B cell (primary cell): ENCODE measurements at regions not wholly inside any gene's neighbourhood (a gene's known extent, or its start where the extent isn't known, plus 50 kb on each side); places are given as distances from the start of the nearest gene placed in this dataset.

Experiments
- ATAC-seq: fragments of 200-7000 bp; cut with Tn5 transposase; one replicate; pipeline ENCODE4 v1.10.0; 2021; ENCODE audit warnings: low read depth, mild to moderate bottlenecking, moderate number of reproducible peaks, moderate library complexity
- CTCF ChIA-PET: fragments of 350-600 bp; sonication (Branson Sonifier 250); formaldehyde crosslinking; loops from one replicate; lab custom pipeline; 2021; ENCODE audit warnings: antibody characterized with exemption, inconsistent platforms; lab: Charles Lee
- POLR2A ChIA-PET: fragments of 350-600 bp; sonication (Branson Sonifier 250); formaldehyde crosslinking; loops from one replicate; lab custom pipeline; 2021; ENCODE audit warnings: antibody characterized with exemption; lab: Charles Lee
- DNase-seq: peaks from one replicate; pipeline ENCODE4 v3.0.0; 2013
- H2AFZ ChIP-seq: 2 replicates; pipeline ENCODE4 v1.6.1; 2012; ENCODE audit warnings: mild to moderate bottlenecking, low read depth, low read length; ENCODE audit not compliant: insufficient read depth, poor library complexity, severe bottlenecking
- H3K27ac ChIP-seq, 2 donors: 1 replicate in 1 of 2; 2 replicates in 1 of 2; pipeline ENCODE4 v1.5.1; 2012 to 2013; ENCODE audit warnings: low read length in 2 of 2, mild to moderate bottlenecking in 2 of 2, moderate library complexity in 1 of 2
- H3K27me3 ChIP-seq, 4 experiments: fragments of 200-600 bp in 1 of 4; sonication (generic) in 1 of 4; replicated peaks in 1 of 4; 1 replicate in 2 of 4; 2 replicates in 2 of 4; pipeline versions ENCODE4 v1.6.1 to v1.7.0; 2013 to 2016; ENCODE audit warnings: low read length in 3 of 4, mild to moderate bottlenecking in 2 of 4, mixed read lengths in 1 of 4, moderate library complexity in 1 of 4; ENCODE audit not compliant: insufficient read depth in 4 of 4, control insufficient read depth in 3 of 4; ENCODE audit errors: control extremely low read depth in 1 of 4
- H3K36me3 ChIP-seq, 2 experiments: replicated peaks in 1 of 2; 1 replicate in 1 of 2; 2 replicates in 1 of 2; pipeline versions ENCODE4 v1.6.1 to v1.7.1; 2013; ENCODE audit warnings: low read length in 1 of 2; ENCODE audit not compliant: insufficient read depth in 2 of 2, control insufficient read depth in 1 of 2; ENCODE audit errors: control extremely low read depth in 1 of 2, extremely low read depth in 1 of 2
- H3K4me1 ChIP-seq, 2 donors: fragments of 200-600 bp in 1 of 2; sonication (generic) in 1 of 2; 1 replicate in 1 of 2; 2 replicates in 1 of 2; pipeline versions ENCODE4 v1.5.1 to v1.6.1; 2013 to 2017; ENCODE audit warnings: low read length in 2 of 2; ENCODE audit not compliant: control insufficient read depth in 2 of 2, insufficient read depth in 2 of 2
- H3K4me2 ChIP-seq: replicated peaks from 2 replicates; pipeline ENCODE3; 2012; ENCODE audit warnings: mild to moderate bottlenecking, low read depth, low read length; ENCODE audit not compliant: poor library complexity, severe bottlenecking
- H3K4me3 ChIP-seq, 5 experiments: fragments of 200-600 bp in 1 of 5; sonication (generic) in 1 of 5; 1 replicate in 3 of 5; 2 replicates in 2 of 5; pipeline versions ENCODE4 v1.5.1 to v1.7.0; 2011 to 2016; ENCODE audit warnings: low read length in 4 of 5, mild to moderate bottlenecking in 4 of 5, low read depth in 2 of 5, control low read depth in 1 of 5, moderate library complexity in 1 of 5; ENCODE audit not compliant: insufficient read depth in 1 of 5; ENCODE audit errors: control extremely low read depth in 1 of 5, extremely low read depth in 1 of 5
- H3K79me2 ChIP-seq: fragments of 200-600 bp; sonication (generic); one replicate; pipeline ENCODE4 v1.6.0; 2016; ENCODE audit warnings: low read length; ENCODE audit not compliant: control insufficient read depth, insufficient read depth
- H3K9ac ChIP-seq: fragments of 200-600 bp; sonication (generic); 2 replicates; pipeline ENCODE4 v1.6.1; 2017; ENCODE audit warnings: mild to moderate bottlenecking, low read length, moderate library complexity
- H3K9me3 ChIP-seq, 3 donors: one replicate each; pipeline versions ENCODE4 v1.6.1 to v1.7.1; 2013; ENCODE audit warnings: low read length in 2 of 3; ENCODE audit not compliant: control insufficient read depth in 2 of 3, insufficient read depth in 1 of 3; ENCODE audit errors: control extremely low read depth in 1 of 3
- H4K20me1 ChIP-seq: 2 replicates; pipeline ENCODE4 v1.6.0; 2012; ENCODE audit warnings: mild to moderate bottlenecking, low read length; ENCODE audit not compliant: insufficient read depth, control insufficient read depth, poor library complexity, severe bottlenecking
- H3K27ac Mint-ChIP-seq: one replicate; pipeline ENCODE4 v1.8.0; 2021; ENCODE audit warnings: mixed read lengths
- H3K27me3 Mint-ChIP-seq: one replicate; pipeline ENCODE4 v1.8.0; 2021; ENCODE audit warnings: mixed read lengths
- H3K4me1 Mint-ChIP-seq: one replicate; pipeline ENCODE4 v1.8.0; 2021; ENCODE audit warnings: mixed read lengths
- H3K4me3 Mint-ChIP-seq: one replicate; pipeline ENCODE4 v1.8.0; 2021; ENCODE audit warnings: mixed read lengths
- H3K9me3 Mint-ChIP-seq: one replicate; pipeline ENCODE4 v1.8.0; 2022; ENCODE audit warnings: mixed read lengths; ENCODE audit not compliant: insufficient read depth
- EZH2 ChIP-seq: IDR thresholded peaks from 2 replicates; pipeline ENCODE4 v1.6.1; 2012; ENCODE audit warnings: borderline replicate concordance, low read depth, mild to moderate bottlenecking, moderate library complexity, low read length; ENCODE audit not compliant: insufficient read depth, poor library complexity, severe bottlenecking
- WGBS: methylation state at CpG from one replicate; pipeline ENCODE4 v1.1.5; 2013; ENCODE audit warnings: missing lambda C conversion rate; ENCODE audit not compliant: insufficient coverage; 5-methylcytosine and 5-hydroxymethylcytosine counted together
- intact Hi-C: fragments of 100-400 bp; cut with micrococcal nuclease; formaldehyde crosslinking; loops from one replicate; pipeline ENCODE4 v1.10.0; 2022
- TF ChIP-seq, protein P1 (sequence below): fragments of 200-600 bp; IDR thresholded peaks from one replicate; pipeline ENCODE4 v1.8.0; 2022; ENCODE audit warnings: antibody characterized with exemption, mild to moderate bottlenecking

DNA sequence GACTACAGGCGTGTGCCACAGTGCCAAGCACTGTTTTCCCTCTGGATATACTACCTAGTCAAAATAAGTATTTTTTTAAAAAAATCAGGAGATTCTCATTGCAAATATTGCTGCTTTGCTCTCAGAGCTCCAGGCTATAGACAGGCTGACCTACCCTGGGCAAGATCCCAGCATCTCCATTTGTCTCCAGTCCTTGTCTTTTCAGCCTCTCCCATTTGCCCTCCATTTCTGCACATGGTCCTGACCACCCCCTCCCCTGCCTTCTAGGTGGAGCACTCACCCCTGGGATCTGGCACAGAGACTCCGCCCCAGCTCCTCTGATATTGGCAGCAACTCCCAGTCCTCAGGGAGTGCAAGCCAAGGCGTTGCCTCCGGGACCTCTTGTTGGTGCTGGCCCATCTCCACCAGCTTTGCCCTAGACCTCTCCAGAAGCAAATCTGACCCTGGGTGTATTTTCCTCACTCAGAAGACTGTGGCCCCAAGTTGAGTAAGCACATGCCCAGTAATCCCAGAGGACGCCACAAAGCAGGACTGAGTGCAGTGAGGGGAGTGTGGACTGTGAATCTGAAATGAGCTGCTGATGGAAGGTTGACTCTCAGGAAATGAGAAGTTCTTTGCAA, 120.6 kb downstream of the MTPAP start:
- Histone ChIP-seq H3K4me1 (no peaks in the 10 kb centered on the region), H3K4me2 (no peak overlapping the region), H3K27me3 (peaks cover 0 to 2% (median 0%) of the 10 kb centered on the region in 4 experiments), H3K9ac (no peak overlapping the region), H3K79me2 (no peaks in the 10 kb centered on the region), H3K9me3 (no peaks in the 10 kb centered on the region), H3K36me3 (no peaks in the 10 kb centered on the region), H3K27ac (no peak overlapping the region), H2AFZ (no peak overlapping the region), H3K4me3 (no peak overlapping the region), H4K20me1 (no peaks in the 10 kb centered on the region)
- no peaks in the 10 kb centered on the region for H3K9me3 Mint-ChIP-seq
- H3K4me1 Mint-ChIP-seq: no peaks in the 10 kb centered on the region
- TF ChIP-seq, protein P1, sequence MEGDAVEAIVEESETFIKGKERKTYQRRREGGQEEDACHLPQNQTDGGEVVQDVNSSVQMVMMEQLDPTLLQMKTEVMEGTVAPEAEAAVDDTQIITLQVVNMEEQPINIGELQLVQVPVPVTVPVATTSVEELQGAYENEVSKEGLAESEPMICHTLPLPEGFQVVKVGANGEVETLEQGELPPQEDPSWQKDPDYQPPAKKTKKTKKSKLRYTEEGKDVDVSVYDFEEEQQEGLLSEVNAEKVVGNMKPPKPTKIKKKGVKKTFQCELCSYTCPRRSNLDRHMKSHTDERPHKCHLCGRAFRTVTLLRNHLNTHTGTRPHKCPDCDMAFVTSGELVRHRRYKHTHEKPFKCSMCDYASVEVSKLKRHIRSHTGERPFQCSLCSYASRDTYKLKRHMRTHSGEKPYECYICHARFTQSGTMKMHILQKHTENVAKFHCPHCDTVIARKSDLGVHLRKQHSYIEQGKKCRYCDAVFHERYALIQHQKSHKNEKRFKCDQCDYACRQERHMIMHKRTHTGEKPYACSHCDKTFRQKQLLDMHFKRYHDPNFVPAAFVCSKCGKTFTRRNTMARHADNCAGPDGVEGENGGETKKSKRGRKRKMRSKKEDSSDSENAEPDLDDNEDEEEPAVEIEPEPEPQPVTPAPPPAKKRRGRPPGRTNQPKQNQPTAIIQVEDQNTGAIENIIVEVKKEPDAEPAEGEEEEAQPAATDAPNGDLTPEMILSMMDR: no peak
- no peak for TF ChIP-seq EZH2
- intact Hi-C loops: no loop called here
- 98% methylated on average over 4 of the region's 5 CpGs for WGBS
- ATAC-seq (no peak), DNase-seq (no peak)
- ChIA-PET POLR2A (no interaction called here), CTCF (no interaction called here)
- peaks cover 9% of the 10 kb centered on the region for H3K27me3 Mint-ChIP-seq
- H3K27ac Mint-ChIP-seq: no peak overlapping the region
- no peak overlapping the region for H3K4me3 Mint-ChIP-seq

DNA sequence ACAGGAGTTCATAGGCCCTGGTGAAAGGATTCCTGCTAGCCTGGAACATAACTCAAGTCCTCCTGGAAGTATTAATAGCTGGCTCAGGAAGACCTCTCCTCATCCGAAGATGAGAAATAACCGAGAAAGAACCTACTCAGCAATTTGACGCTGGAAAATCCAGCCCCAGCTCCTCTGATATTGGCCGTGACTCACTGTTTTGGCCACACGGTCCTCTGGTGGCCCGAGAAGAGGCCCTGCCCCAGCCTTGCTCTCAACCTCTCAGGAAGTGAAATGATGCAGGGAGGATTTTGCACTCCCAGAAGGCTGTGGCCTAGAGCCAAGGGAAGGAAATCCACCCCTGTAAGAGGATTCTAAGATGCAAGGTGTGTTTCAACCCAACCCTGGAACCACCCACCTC, 121.6 kb downstream of the MTPAP start:
- WGBS: 89% methylated on average over 5 of the region's 6 CpGs
- H3K9ac ChIP-seq: no peak overlapping the region
- no peaks in the 10 kb centered on the region for H3K36me3 ChIP-seq
- no peak overlapping the region for H3K27ac Mint-ChIP-seq
- H4K20me1 ChIP-seq: no peaks in the 10 kb centered on the region
- H3K4me1 Mint-ChIP-seq: no peaks in the 10 kb centered on the region
- H3K27me3 Mint-ChIP-seq: peaks cover 11% of the 10 kb centered on the region
- no peaks in the 10 kb centered on the region for H3K9me3 ChIP-seq
- TF ChIP-seq, protein P1: no peak
- TF ChIP-seq EZH2: no peak
- no peak overlapping the region for H3K4me2 ChIP-seq
- peaks cover 0 to 2% (median 0%) of the 10 kb centered on the region in 4 experiments for H3K27me3 ChIP-seq
- intact Hi-C loops: no loop called here
- H2AFZ ChIP-seq: no peak overlapping the region
- no peak overlapping the region for H3K4me3 Mint-ChIP-seq
- no peaks in the 10 kb centered on the region for H3K9me3 Mint-ChIP-seq
- H3K27ac ChIP-seq: no peak overlapping the region
- DNase-seq: no peak
- H3K79me2 ChIP-seq: no peaks in the 10 kb centered on the region
- H3K4me3 ChIP-seq: no peak overlapping the region
- no peak for ATAC-seq
- POLR2A ChIA-PET: no interaction called here
- CTCF ChIA-PET: no interaction called here
- no peaks in the 10 kb centered on the region for H3K4me1 ChIP-seq
